ENCODE measurements at regions not wholly inside any gene's neighbourhood (a gene's known extent, or its start where the extent isn't known, plus 50 kb on each side); places are given as distances from the start of the nearest gene placed in this dataset.

DNA sequence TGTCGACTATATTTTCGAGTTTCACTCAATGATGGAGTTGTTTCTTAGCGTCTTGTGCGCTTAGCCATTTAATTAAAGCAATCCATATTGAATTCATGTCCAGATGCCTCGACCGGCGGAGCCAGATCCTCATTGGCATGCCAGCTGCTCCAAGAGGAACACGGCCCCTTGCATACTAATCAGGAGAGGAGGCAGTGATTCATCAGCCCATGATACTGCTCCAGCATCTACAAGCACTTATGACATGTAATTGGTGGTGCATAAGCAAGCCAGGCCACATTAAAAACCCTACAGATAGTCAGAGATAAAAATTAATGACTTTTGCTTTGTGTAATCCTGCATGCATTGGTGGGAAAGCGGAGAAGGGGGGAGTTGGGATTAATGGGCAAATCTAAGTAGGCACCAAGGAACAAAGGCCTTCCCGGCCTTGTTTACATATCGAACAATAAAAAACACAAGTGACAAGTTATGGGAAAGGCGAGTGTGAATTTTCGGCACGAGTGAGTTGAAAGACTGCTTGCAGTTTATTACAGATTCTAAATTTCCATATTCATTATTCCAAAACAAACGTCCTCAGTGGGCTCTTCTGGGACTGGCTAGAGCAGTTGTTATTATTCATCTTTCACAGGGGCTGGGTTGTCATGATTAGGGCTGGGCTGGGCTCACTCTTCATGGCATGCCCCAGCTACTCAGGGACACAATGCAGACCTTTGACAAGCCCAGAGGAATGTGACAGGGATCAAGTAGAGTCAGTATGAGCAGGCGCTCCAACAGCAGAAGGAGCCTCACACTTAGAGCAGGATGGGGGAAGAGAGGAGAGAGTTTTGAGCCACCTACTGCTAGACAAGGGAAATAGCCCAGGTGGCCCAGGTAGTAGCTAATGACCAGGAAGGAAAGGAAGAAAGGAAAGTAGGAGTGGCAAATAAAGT is 281.7 kb upstream of the ZFHX3 start:
- H3K36me3 Mint-ChIP-seq = no peaks in the 10 kb centered on the region
- H3K9me3 Mint-ChIP-seq = peaks cover 0 to under 1% (median 0%) of the 10 kb centered on the region in 9 donors
- DNase-seq (no peak), ATAC-seq (no peak)
- H3K4me1 Mint-ChIP-seq = no peaks in the 10 kb centered on the region
- POLR2A ChIA-PET = no interaction called here
- no peak overlapping the region for H3K4me3 Mint-ChIP-seq
- H3K27ac Mint-ChIP-seq = no peak overlapping the region
- H3K27me3 Mint-ChIP-seq = peaks cover 0 to 1% (median 0%) of the 10 kb centered on the region in 5 donors

GRCh38 chr16:73326770-73327470 is 279.0 kb upstream of the ZFHX3 start:
- no peaks in the 10 kb centered on the region for H3K36me3 Mint-ChIP-seq
- H3K27ac Mint-ChIP-seq = no peak overlapping the region
- H3K27me3 Mint-ChIP-seq = peaks cover 0 to 14% (median 1%) of the 10 kb centered on the region in 5 donors
- peaks cover 0 to 18% (median 0%) of the 10 kb centered on the region in 9 donors for H3K9me3 Mint-ChIP-seq
- DNase-seq = no peak
- ATAC-seq = no peak
- no peaks in the 10 kb centered on the region for H3K4me1 Mint-ChIP-seq
- H3K4me3 Mint-ChIP-seq = no peak overlapping the region
- POLR2A ChIA-PET = no interaction called here

DNA sequence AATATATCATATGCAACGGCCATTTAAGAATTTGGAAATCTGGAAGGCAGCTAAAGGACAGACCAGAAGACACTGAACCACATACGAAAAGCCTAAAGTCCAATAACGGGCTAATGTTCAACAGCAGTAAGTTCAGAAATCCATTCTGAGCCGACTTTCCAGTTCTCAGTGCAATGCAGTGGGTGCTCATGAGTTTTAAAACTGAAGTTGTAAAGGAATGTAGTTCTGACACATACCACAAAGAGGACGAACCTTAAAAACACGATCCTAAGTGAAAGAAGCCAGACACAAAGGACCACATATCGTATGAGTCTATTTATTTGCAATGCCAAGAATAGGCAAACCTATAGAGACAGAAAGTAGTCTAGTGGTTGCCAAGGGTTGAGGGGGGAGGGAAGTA is 278.3 kb upstream of the ZFHX3 start:
- Mint-ChIP-seq H3K4me1 (no peaks in the 10 kb centered on the region), H3K36me3 (no peaks in the 10 kb centered on the region), H3K4me3 (no peak overlapping the region), H3K27ac (no peak overlapping the region), H3K9me3 (peaks cover 0 to 18% (median 0%) of the 10 kb centered on the region in 9 donors), H3K27me3 (peaks cover 0 to 14% (median 1%) of the 10 kb centered on the region in 5 donors)
- ATAC-seq (no peak), DNase-seq (no peak)
- POLR2A ChIA-PET = no interaction called here

- H3K27ac Mint-ChIP-seq = no peak overlapping the region
- H3K4me3 Mint-ChIP-seq = no peak overlapping the region
- no peaks in the 10 kb centered on the region for H3K4me1 Mint-ChIP-seq
- DNase-seq (no peak), ATAC-seq (no peak)
- peaks cover 0 to 18% (median 0%) of the 10 kb centered on the region in 9 donors for H3K9me3 Mint-ChIP-seq
- peaks cover 0 to 18% (median 1%) of the 10 kb centered on the region in 5 donors for H3K27me3 Mint-ChIP-seq
- H3K36me3 Mint-ChIP-seq = no peaks in the 10 kb centered on the region
- POLR2A ChIA-PET = no interaction called here
Measured at GRCh38 chr16:73323880-73324279, 276.0 kb upstream of the ZFHX3 start.

GRCh38 chr16:73322856-73323255 is 274.9 kb upstream of the ZFHX3 start:
- H3K9me3 Mint-ChIP-seq = peaks cover 0 to 18% (median 0%) of the 10 kb centered on the region in 9 donors
- H3K27me3 Mint-ChIP-seq = peaks cover 0 to 18% (median 3%) of the 10 kb centered on the region in 5 donors
- H3K36me3 Mint-ChIP-seq = no peaks in the 10 kb centered on the region
- no peaks in the 10 kb centered on the region for H3K4me1 Mint-ChIP-seq
- POLR2A ChIA-PET = no interaction called here
- no peak overlapping the region for H3K4me3 Mint-ChIP-seq
- ATAC-seq (no peak), DNase-seq (no peak)
- H3K27ac Mint-ChIP-seq = no peak overlapping the region

DNA sequence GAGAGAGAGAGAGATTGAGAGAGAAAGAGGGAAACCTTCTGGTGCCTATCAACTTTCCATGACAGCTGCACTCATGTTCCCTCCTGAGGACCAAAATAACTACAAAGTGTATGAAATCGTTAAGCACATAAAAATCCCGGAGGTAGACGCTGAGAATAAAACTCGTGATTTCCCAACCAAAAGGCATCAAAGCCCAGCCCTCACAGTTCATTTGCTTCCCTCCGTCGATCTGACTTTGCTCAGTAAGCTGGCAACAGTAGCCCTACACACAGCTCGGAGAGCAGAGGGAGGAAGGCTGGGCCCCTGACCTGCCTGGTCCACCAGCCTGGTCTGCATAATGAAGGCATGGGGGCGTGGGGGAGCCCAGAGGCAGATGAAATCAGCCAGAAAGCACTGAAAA is 273.9 kb upstream of the ZFHX3 start:
- DNase-seq (no peak), ATAC-seq (no peak)
- POLR2A ChIA-PET = no interaction called here
- Mint-ChIP-seq H3K4me3 (no peak overlapping the region), H3K9me3 (peaks cover 0 to 18% (median 0%) of the 10 kb centered on the region in 9 donors), H3K4me1 (no peaks in the 10 kb centered on the region), H3K36me3 (no peaks in the 10 kb centered on the region), H3K27me3 (peaks cover 0 to 18% (median 3%) of the 10 kb centered on the region in 5 donors), H3K27ac (no peak overlapping the region)

GRCh38 chr16:73319737-73320136 is 271.8 kb upstream of the ZFHX3 start:
- POLR2A ChIA-PET = no interaction called here
- Mint-ChIP-seq H3K27ac (no peak overlapping the region), H3K4me1 (peaks cover 0 to 5% (median 0%) of the 10 kb centered on the region in 4 donors), H3K36me3 (no peaks in the 10 kb centered on the region), H3K4me3 (no peak overlapping the region), H3K9me3 (peaks cover 0 to 18% (median 0%) of the 10 kb centered on the region in 9 donors), H3K27me3 (peaks cover 0 to 18% (median 2%) of the 10 kb centered on the region in 5 donors)
- DNase-seq (no peak), ATAC-seq (no peak)

- POLR2A ChIA-PET = no interaction called here
- peaks cover 0 to 13% (median 0%) of the 10 kb centered on the region in 9 donors for H3K9me3 Mint-ChIP-seq
- H3K27ac Mint-ChIP-seq = no peak overlapping the region
- H3K27me3 Mint-ChIP-seq = peaks cover 0 to 15% (median 2%) of the 10 kb centered on the region in 5 donors
- peaks cover 0 to 5% (median 0%) of the 10 kb centered on the region in 4 donors for H3K4me1 Mint-ChIP-seq
- no peak overlapping the region for H3K4me3 Mint-ChIP-seq
- no peak for ATAC-seq
- no peak for DNase-seq
- H3K36me3 Mint-ChIP-seq = no peaks in the 10 kb centered on the region
Measured at GRCh38 chr16:73319261-73319660, 271.3 kb upstream of the ZFHX3 start.

GRCh38 chr16:73317321-73317857 is 269.5 kb upstream of the ZFHX3 start:
- Mint-ChIP-seq H3K4me3 (no peak overlapping the region), H3K27ac (no peak overlapping the region), H3K36me3 (no peaks in the 10 kb centered on the region), H3K4me1 (peaks cover 0 to 5% (median 0%) of the 10 kb centered on the region in 4 donors), H3K9me3 (peaks cover 0 to 6% (median 0%) of the 10 kb centered on the region in 9 donors), H3K27me3 (peaks cover 0 to 4% (median 2%) of the 10 kb centered on the region in 5 donors)
- ATAC-seq (no peak), DNase-seq (no peak)
- POLR2A ChIA-PET = no interaction called here

DNA sequence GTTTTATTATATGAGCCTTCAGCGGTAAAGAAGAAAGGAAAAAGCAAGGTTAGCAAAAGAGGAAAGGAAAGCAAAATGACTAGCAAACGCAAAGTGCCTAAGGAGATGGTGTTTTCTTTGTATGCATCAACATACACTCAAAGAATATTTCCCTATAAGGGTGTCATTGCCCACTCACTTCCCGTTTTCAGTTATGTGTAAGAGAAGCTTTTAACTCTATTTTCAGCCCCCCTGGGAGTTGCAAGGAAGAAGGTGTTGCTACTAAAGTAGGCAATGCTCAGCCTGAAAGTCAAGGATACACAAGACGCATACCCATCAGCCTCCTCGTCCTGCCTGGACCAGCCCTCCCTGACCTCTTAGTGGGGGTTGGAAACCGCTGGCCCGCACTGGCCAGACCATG is 267.7 kb upstream of the ZFHX3 start:
- DNase-seq = no peak
- POLR2A ChIA-PET = no interaction called here
- peaks cover 0 to 4% (median 2%) of the 10 kb centered on the region in 5 donors for H3K27me3 Mint-ChIP-seq
- H3K27ac Mint-ChIP-seq = no peak overlapping the region
- no peak overlapping the region for H3K4me3 Mint-ChIP-seq
- H3K9me3 Mint-ChIP-seq = peaks cover 0 to 7% (median 1%) of the 10 kb centered on the region in 9 donors
- no peak for ATAC-seq
- H3K36me3 Mint-ChIP-seq = no peaks in the 10 kb centered on the region
- H3K4me1 Mint-ChIP-seq = peaks cover 0 to 5% (median 0%) of the 10 kb centered on the region in 4 donors

DNA sequence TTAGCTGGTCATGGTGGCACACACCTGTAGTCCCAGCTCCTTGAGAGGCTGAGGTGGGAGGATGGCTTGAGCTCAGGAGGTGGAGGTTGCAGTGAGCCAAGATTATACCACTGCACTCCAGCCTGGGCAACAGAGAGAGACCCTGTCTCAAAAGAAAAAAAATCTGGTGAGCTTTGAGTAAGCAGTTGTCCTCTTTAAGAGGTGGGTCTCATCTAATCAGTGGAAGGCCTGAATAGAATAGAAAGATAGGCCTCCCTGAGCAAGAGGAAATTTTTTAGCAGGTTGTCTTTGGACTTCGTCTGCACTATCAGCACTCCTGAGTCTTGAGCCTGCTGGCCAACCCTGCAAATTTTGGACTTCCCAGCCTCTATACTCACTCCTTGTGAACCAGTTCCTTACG is 266.0 kb upstream of the ZFHX3 start:
- no peak for ATAC-seq
- peaks cover 0 to 9% (median 0%) of the 10 kb centered on the region in 4 donors for H3K4me1 Mint-ChIP-seq
- peaks cover 0 to 6% (median 1%) of the 10 kb centered on the region in 9 donors for H3K9me3 Mint-ChIP-seq
- H3K27ac Mint-ChIP-seq = no peak overlapping the region
- POLR2A ChIA-PET = no interaction called here
- no peak for DNase-seq
- H3K4me3 Mint-ChIP-seq = no peak overlapping the region
- H3K36me3 Mint-ChIP-seq = no peaks in the 10 kb centered on the region
- peaks cover 0 to 3% (median 0%) of the 10 kb centered on the region in 5 donors for H3K27me3 Mint-ChIP-seq

DNA sequence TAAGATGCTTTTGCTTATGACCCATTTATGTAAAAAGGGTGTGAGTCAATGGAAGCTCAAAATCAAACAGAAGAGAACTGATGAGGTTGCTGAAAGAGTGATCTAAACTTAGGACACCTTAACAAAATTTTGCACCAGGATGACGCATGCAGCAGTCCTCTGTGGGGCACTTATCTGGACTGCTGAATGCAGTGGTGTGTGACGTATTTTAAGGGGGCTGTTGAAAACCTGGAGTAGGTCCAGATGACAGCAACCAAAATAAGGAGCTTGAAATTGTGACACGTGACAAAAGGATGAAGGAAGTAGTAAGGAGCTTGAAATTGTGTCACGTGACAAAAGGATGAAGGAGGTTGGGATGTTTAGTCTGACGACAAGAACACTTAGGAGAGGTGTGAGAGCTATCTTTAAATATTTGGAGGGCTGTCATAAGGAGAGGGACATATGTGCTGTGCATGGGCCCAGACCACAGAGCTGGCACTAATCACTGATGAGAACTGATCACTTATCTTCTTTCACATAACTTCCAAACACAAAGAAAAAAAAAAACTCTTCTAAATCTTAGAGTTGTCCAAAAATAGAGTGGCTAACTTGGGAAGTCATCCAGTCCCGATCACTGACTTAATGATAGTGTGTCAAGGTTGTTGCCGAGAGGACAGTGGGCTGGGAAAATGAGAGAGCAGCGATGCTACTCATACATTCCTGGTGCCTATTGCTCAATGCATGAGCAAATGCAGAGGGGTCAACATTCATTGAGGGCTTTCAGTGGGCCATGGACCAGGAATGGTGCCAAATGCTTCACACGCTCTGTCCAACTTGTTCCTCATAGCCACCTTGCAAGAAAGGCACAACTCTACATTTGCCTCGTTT is 264.2 kb upstream of the ZFHX3 start:
- Mint-ChIP-seq H3K4me3 (no peak overlapping the region), H3K36me3 (no peaks in the 10 kb centered on the region), H3K9me3 (peaks cover 0 to 6% (median 1%) of the 10 kb centered on the region in 9 donors), H3K27ac (no peak overlapping the region), H3K4me1 (peaks cover 0 to 9% (median 0%) of the 10 kb centered on the region in 4 donors), H3K27me3 (peaks cover 0 to 1% (median 0%) of the 10 kb centered on the region in 5 donors)
- POLR2A ChIA-PET = no interaction called here
- DNase-seq (no peak), ATAC-seq (no peak)

Data from naive thymus-derived CD8-positive, alpha-beta T cell (primary cell).